ENCODE measurements at regions not wholly inside any gene's neighbourhood (a gene's known extent, or its start where the extent isn't known, plus 50 kb on each side); places are given as distances from the start of the nearest gene placed in this dataset.

GRCh38 chr1:172875892-172876291 is 174.8 kb downstream of the TNFSF18 start:
- TF ChIP-seq POLR2AphosphoS5 (IDR thresholded peaks at IDR 0.05; ENCODE audit: low read depth) (no peak), CTCF (IDR thresholded peaks at IDR 0.05; ENCODE audit: insufficient read depth, low read length) (no peak)
